GM04504 (cell line): ENCODE measurements at regions not wholly inside any gene's neighbourhood (a gene's known extent, or its start where the extent isn't known, plus 50 kb on each side); places are given as distances from the start of the nearest gene placed in this dataset.

Experiments used
- DNase-seq: peaks from one replicate; pipeline ENCODE4 v3.0.0-alpha.2; 2012; ENCODE audit warnings: low read depth

GRCh38 chr4:1463088-1463926, 57.1 kb upstream of the NKX1-1 start:
- peak; percentile 5 for DNase-seq

DNA sequence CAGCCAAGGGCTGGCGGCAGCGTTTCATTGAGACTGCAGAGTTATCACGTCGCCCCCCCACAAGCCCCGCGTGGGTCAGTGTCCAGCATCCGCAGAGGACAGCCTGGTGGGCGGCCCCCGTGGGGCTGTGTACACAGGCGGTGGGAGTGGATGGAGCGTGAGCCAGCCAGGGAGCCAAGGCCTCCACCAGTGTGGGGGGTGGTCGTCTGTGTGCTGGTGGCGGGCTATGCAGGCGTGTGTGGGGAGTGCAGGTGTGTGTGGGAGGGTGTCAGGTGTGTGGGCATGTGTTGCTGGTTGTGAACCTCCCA, 56.5 kb upstream of the NKX1-1 start:
- DNase-seq = no peak

- DNase-seq = no peak
Observed at GRCh38 chr4:1462009-1462767, 55.9 kb upstream of the NKX1-1 start.

DNA sequence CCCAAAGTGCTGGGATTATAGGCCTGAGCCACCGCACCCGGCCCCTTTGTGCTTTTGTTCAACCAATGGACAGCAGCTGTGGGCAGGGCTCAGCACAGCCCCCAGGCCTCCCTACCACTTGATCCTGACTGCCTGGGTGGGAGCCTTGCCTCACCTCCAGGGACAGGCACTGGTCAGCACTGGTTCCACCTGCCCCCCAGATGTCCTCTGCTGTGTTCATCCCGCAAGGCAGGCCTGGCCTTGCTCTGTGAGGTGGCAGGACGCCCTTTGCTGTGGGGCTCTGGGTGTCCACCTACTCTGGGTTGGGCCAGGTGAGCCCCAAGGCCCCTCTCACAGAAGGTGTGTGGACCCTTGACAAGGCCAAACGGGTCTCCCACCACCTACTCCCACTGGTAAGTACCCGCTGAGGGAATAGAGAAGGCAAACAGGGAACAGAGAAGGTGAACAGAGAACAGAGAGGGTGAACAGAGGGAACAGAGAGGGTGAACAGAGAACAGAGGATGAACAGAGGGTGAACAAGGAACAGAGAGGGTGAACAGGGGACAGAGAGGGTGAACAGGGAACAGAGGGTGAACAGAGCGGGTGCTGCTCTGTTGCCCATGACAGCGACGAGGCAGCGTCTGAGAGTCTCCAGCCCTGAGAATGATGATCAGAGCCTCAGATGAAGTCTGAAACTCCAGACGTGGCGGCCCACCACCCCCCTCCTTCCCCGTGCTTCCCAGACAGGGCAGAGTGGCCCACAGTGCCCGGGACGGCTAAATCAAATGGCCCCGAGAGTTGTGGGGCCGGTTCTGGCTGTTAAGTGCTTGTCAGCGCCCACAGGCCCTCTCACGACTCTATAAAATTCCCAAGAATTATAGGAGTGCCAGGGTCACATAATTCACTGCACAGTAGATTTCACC, 55.0 kb upstream of the NKX1-1 start:
- DNase-seq = no peak

DNA sequence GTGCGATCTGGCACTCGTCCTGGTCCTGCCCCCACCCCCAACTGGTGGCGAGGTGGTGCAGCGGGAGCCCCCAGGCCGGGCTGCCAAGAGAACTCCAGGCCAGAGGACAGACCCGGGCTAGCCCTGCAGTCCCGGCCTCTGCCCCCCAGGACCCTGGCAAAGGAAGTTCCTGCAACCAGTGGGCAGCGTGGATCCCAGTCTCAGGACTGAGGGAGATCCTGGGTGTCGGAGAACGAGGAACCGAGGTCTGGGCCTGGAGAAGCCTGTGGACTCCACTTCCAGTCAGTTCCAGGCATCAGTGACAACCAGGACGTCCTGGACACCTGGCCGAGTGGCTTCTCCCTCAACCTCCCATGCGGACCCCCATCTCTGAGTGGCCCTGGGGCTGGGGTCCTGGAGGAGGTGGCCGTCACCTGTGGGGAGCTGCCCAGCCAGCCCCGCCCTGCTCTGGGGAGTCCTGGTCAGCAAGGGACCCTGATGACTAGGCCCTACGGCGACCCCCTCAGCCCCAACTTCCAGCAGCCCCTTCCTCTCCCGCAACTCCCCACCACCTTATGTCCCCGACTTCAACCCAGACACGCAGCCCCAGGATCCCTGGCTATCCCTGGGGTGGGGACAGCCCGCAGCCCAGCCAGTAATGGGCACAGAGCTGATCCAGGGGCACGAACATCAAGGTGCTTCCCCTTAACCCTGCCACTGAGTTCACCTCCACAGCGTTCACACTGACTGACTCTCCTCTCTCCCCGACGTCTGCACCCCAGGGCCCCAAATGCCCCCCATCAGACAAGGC, 53.7 kb upstream of the NKX1-1 start:
- no peak for DNase-seq

DNA sequence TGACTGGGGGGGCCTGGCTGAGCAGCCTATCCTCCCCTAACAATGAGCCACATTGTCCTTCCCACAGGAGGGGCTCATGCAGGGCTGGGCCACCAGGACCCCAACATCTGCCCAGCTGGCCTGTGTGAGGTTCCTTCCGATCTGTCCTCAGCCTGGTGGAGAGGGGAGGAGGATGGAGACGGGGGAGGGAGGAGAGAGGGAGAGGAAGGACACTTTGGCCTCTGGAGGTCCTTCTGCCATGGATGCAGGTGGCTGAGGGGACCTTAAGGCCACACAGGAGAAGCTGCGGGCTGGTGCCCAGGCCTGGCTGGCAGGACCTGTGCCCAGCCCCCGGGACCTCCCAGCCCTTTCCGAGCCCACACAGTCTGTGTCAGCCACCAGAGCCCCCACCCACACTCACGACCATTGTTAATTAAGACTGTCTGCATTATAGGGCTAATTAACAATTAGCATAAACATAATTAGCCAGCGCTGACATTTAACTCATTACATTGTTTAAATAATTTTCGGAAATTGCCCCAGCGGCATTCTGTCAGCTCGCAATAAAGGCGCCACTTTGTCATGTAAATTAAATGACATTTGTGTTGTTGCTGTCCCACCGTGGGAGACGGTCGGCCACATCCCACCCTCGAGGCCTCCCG, 53.0 kb upstream of the NKX1-1 start:
- DNase-seq = no peak

GRCh38 chr4:1458581-1458980, 52.3 kb upstream of the NKX1-1 start:
- DNase-seq = no peak
